ENCODE measurements at regions not wholly inside any gene's neighbourhood (a gene's known extent, or its start where the extent isn't known, plus 50 kb on each side); places are given as distances from the start of the nearest gene placed in this dataset.
"Not testable (repeated sequence)": the region's sequence is repeated elsewhere in the genome, so short reads cannot be mapped to it uniquely, and the experiment has no call there.

DNA sequence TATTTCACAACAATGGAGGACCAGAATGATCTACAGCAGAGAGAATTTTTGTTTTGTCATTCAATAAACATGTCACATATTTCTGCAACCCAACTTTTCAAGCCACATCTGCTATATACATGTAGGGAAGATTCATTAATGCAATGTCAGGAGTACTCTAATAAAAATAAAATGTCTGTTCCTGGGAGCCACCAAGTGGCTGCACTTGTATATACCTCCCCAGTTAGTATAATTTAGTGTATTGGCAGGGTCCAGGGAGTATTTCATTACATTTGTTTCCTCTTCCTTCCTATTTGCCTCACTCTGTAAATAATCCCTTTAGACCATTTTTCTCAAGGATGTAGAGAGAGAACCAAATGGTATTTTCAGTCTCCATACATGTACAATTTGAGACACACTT is 1169.0 kb downstream of the DIAPH3 start:
- DNase-seq (no peak), ATAC-seq (no peak)
- Mint-ChIP-seq H3K4me1 (no peaks in the 10 kb centered on the region), H3K9me3 (no peaks in the 10 kb centered on the region), H3K27me3 (no peaks in the 10 kb centered on the region), H3K4me3 (no peak overlapping the region), H3K27ac (no peak overlapping the region)

GRCh38 chr13:58998716-58999115 is 1165.0 kb downstream of the DIAPH3 start:
- DNase-seq (no peak), ATAC-seq (no peak)
- Mint-ChIP-seq H3K27ac (no peak overlapping the region), H3K4me3 (no peak overlapping the region), H3K4me1 (no peaks in the 10 kb centered on the region), H3K9me3 (peaks cover 0 to 8% of the 10 kb centered on the region in 2 donors), H3K27me3 (no peaks in the 10 kb centered on the region)

GRCh38 chr13:58999851-59000250 is 1163.9 kb downstream of the DIAPH3 start:
- no peak overlapping the region for H3K27ac Mint-ChIP-seq
- DNase-seq (no peak), ATAC-seq (no peak)
- H3K27me3 Mint-ChIP-seq = no peaks in the 10 kb centered on the region
- H3K4me3 Mint-ChIP-seq = no peak overlapping the region
- H3K9me3 Mint-ChIP-seq = peaks cover 0 to 8% of the 10 kb centered on the region in 2 donors
- no peaks in the 10 kb centered on the region for H3K4me1 Mint-ChIP-seq

- no peak overlapping the region for H3K27ac Mint-ChIP-seq
- DNase-seq (no peak), ATAC-seq (no peak)
- no peaks in the 10 kb centered on the region for H3K27me3 Mint-ChIP-seq
- no peak overlapping the region for H3K4me3 Mint-ChIP-seq
- peaks cover 0 to 8% of the 10 kb centered on the region in 2 donors for H3K9me3 Mint-ChIP-seq
- no peaks in the 10 kb centered on the region for H3K4me1 Mint-ChIP-seq
Measured at GRCh38 chr13:59000770-59001169, 1163.0 kb downstream of the DIAPH3 start.

- no peak for DNase-seq
- Mint-ChIP-seq H3K27me3 (no peaks in the 10 kb centered on the region), H3K4me3 (no peak overlapping the region), H3K4me1 (no peaks in the 10 kb centered on the region), H3K9me3 (peaks cover 0 to 6% of the 10 kb centered on the region in 2 donors), H3K27ac (no peak overlapping the region)
- ATAC-seq = no peak
Measured at GRCh38 chr13:59012731-59013130, 1151.0 kb downstream of the DIAPH3 start.

DNA sequence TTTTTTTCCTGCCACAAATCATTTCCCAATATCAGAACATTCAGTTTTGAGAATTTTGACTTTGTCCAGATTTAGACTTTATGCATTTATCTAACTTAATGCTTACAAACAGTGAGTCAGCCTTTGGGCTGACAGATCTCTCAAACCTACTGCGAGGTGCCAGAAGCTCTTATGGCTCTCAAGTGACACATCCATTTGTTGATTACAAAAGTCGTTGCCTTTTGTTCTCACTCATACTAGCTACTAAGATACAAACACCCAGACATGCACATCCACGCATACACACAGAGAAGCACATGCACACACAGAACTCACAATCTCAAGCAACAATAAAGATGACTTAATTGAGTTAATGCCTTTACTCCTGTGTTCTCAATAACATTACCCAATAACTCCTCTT is 1147.5 kb downstream of the DIAPH3 start:
- ATAC-seq (no peak), DNase-seq (no peak)
- Mint-ChIP-seq H3K4me1 (no peaks in the 10 kb centered on the region), H3K4me3 (no peak overlapping the region), H3K9me3 (no peaks in the 10 kb centered on the region), H3K27ac (no peak overlapping the region), H3K27me3 (no peaks in the 10 kb centered on the region)

GRCh38 chr13:59024434-59024833 is 1139.3 kb downstream of the DIAPH3 start:
- ATAC-seq (no peak), DNase-seq (no peak)
- Mint-ChIP-seq H3K4me3 (no peak overlapping the region), H3K27me3 (no peaks in the 10 kb centered on the region), H3K4me1 (no peaks in the 10 kb centered on the region), H3K27ac (no peak overlapping the region), H3K9me3 (no peaks in the 10 kb centered on the region)

- H3K9me3 Mint-ChIP-seq = no peaks in the 10 kb centered on the region
- no peaks in the 10 kb centered on the region for H3K4me1 Mint-ChIP-seq
- H3K27ac Mint-ChIP-seq = no peak overlapping the region
- no peaks in the 10 kb centered on the region for H3K27me3 Mint-ChIP-seq
- H3K4me3 Mint-ChIP-seq = no peak overlapping the region
- no peak for ATAC-seq
- no peak for DNase-seq
Measured at GRCh38 chr13:59034198-59034597, 1129.5 kb downstream of the DIAPH3 start.

DNA sequence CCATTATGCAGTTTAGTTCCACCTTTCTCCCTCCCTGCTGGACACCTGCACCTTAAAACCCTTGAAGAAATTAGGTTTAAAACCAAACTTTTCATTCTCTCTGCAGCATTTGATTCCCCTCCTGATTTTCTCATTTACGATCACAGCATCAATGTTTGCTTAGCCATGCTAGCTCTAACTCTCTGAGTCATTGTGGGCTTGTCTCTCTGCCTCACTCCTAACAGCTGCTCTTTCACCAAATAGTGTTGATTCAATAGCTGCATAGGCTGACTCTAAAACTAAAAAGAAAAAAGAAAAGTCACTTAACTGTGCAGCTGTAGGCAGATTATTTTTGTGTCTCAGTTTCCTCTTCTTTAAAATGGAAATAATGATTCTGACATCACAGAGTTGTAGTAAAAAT is 1124.9 kb downstream of the DIAPH3 start:
- Mint-ChIP-seq H3K9me3 (peaks cover 0 to 6% of the 10 kb centered on the region in 2 donors), H3K4me3 (no peak overlapping the region)

GRCh38 chr13:59043016-59043415 is 1120.7 kb downstream of the DIAPH3 start:
- DNase-seq (no peak), ATAC-seq (no peak)
- Mint-ChIP-seq H3K27ac (no peak overlapping the region), H3K27me3 (no peaks in the 10 kb centered on the region), H3K4me1 (no peaks in the 10 kb centered on the region), H3K4me3 (no peak overlapping the region), H3K9me3 (peaks cover 0 to 6% of the 10 kb centered on the region in 2 donors)

More for the DNA sequence above, 1124.9 kb downstream of the DIAPH3 start:
- H3K4me1 Mint-ChIP-seq = no peaks in the 10 kb centered on the region
- H3K27ac Mint-ChIP-seq = no peak overlapping the region
- no peak for ATAC-seq
- no peak for DNase-seq
- no peaks in the 10 kb centered on the region for H3K27me3 Mint-ChIP-seq

GRCh38 chr13:59047546-59047945 is 1116.2 kb downstream of the DIAPH3 start:
- H3K27ac Mint-ChIP-seq = no peak overlapping the region
- ATAC-seq = no peak
- DNase-seq = no peak
- H3K9me3 Mint-ChIP-seq = peaks cover 5 to 6% of the 10 kb centered on the region in 2 donors
- H3K4me3 Mint-ChIP-seq = no peak overlapping the region
- H3K4me1 Mint-ChIP-seq = no peaks in the 10 kb centered on the region
- H3K27me3 Mint-ChIP-seq = peaks cover 8% of the 10 kb centered on the region

- H3K4me3 Mint-ChIP-seq = no peak overlapping the region
- H3K27me3 Mint-ChIP-seq = no peaks in the 10 kb centered on the region
- H3K9me3 Mint-ChIP-seq = no peaks in the 10 kb centered on the region
- DNase-seq (no peak), ATAC-seq (no peak)
- H3K4me1 Mint-ChIP-seq = no peaks in the 10 kb centered on the region
- H3K27ac Mint-ChIP-seq = no peak overlapping the region
Measured at GRCh38 chr13:59061621-59062020, 1102.1 kb downstream of the DIAPH3 start.

GRCh38 chr13:59064042-59064441 is 1099.7 kb downstream of the DIAPH3 start:
- Mint-ChIP-seq H3K4me3 (no peak overlapping the region), H3K27ac (no peak overlapping the region), H3K4me1 (no peaks in the 10 kb centered on the region), H3K9me3 (no peaks in the 10 kb centered on the region), H3K27me3 (no peaks in the 10 kb centered on the region)
- DNase-seq (no peak), ATAC-seq (no peak)

DNA sequence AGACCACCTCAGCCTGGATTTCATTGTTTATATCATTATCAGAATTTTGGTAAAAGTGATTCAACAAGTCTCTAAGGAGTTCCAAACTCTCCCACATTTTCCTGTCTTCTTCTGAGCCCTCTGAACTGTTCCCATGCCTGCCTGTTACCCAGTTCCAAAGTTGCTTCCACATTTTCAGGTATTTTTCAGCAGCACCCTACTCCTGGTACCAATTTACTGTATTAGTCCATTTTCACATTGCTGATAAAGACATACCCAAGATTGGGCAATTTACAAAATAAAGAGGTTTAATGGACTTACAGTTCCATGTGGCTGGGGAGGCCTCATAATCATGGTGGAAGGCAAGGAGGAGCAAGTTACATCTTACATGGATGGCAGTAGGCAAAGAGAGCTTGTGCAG is 1087.3 kb downstream of the DIAPH3 start:
- H3K4me3 Mint-ChIP-seq, DNase-seq, H3K27ac Mint-ChIP-seq, H3K4me1 Mint-ChIP-seq, ATAC-seq, H3K27me3 Mint-ChIP-seq: not testable (repeated sequence)
- peaks cover 40 to 46% of the 10 kb centered on the region in 2 donors for H3K9me3 Mint-ChIP-seq

DNA sequence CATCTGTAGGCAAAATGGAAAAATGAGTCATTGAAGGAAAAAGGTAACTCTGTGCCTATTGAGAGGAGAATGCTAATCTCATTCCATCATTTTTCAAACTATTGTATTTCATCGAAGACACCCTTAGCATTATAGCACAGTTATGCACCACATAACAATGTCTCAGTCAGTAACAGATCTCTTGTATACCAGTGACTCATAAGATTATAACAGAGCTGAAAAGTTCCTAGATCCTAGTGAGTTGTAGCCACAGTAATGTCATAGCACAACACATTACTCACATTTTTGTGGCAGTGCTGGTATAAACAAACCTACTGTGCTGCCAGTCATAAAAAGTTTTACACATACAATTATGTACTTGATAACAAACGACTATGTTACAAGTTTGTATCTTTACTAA is 1077.6 kb downstream of the DIAPH3 start:
- H3K4me1 Mint-ChIP-seq = no peaks in the 10 kb centered on the region
- no peaks in the 10 kb centered on the region for H3K27me3 Mint-ChIP-seq
- peaks cover 0 to 6% of the 10 kb centered on the region in 2 donors for H3K9me3 Mint-ChIP-seq
- H3K4me3 Mint-ChIP-seq = no peak overlapping the region
- no peak overlapping the region for H3K27ac Mint-ChIP-seq
- DNase-seq (no peak), ATAC-seq (no peak)

GRCh38 chr13:59088716-59089115 is 1075.0 kb downstream of the DIAPH3 start:
- no peaks in the 10 kb centered on the region for H3K27me3 Mint-ChIP-seq
- no peak overlapping the region for H3K27ac Mint-ChIP-seq
- ATAC-seq = no peak
- H3K4me3 Mint-ChIP-seq = no peak overlapping the region
- DNase-seq = no peak
- no peaks in the 10 kb centered on the region for H3K4me1 Mint-ChIP-seq
- no peaks in the 10 kb centered on the region for H3K9me3 Mint-ChIP-seq

DNA sequence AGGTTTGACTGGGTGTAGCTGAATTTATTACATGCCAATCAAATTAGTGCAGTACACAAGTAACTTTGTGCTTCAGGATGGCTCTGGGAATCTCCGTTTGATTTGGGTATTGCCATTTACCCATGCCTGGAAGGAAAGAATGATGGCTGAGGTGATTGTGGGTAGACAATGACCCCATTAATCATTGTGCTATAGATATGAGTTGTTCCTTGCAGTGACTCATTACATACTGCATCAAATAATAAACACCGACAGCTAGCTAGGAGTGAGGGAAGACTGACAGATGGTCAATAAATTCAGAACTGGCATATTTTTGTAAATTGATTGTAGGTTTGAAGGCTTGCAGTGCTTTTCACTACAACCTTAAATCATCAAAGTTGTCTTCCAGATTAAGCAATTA is 1069.5 kb downstream of the DIAPH3 start:
- ATAC-seq (no peak), DNase-seq (no peak)
- H3K27ac Mint-ChIP-seq = no peak overlapping the region

More for the DNA sequence above, 1069.5 kb downstream of the DIAPH3 start:
- Mint-ChIP-seq H3K27me3 (no peaks in the 10 kb centered on the region), H3K9me3 (no peaks in the 10 kb centered on the region), H3K4me1 (no peaks in the 10 kb centered on the region), H3K4me3 (no peak overlapping the region)
